T-helper 1 cell (primary cell): ENCODE measurements at regions not wholly inside any gene's neighbourhood (a gene's known extent, or its start where the extent isn't known, plus 50 kb on each side); places are given as distances from the start of the nearest gene placed in this dataset.
A peak's percentile ranks its signal among the peaks of the same experiment; 100 is the strongest.

Experiments
- DNase-seq, 5 donors: peaks; one replicate each; pipeline ENCODE4 v3.0.0-alpha.2; 2012 to 2020

GRCh38 chr5:103374473-103374963 lies 116.0 kb downstream of the MACIR start:
- no peak for DNase-seq

- DNase-seq = no peak
These were observed 115.3 kb downstream of the MACIR start for GRCh38 chr5:103373597-103374472.

DNA sequence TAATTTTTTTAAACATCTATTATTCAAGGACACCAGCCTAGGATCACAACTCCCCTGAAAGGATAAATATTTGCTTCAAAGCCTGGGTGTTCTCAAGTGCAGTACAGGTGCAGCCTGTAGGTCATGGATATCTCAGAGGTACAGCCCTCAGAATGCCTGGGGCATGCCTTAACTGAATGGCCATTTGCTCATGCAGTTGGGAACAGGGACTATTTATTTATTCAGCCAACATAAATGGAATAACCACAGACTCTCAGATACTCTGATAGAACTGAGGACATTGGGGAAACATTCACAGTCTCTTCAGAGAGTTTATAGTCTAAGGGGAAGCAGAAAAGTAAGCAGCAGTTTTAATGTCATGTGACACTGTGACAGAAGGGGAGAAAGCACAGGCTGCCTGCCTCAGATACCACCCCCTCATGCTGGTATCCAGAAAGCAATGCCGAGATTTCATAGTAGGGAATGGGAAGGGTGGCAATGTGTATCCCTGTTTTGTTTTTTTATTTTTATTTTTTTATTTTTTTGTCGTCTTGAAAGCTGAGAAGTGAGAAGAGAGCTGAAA lies 112.6 kb downstream of the MACIR start:
- DNase-seq = no peak

DNA sequence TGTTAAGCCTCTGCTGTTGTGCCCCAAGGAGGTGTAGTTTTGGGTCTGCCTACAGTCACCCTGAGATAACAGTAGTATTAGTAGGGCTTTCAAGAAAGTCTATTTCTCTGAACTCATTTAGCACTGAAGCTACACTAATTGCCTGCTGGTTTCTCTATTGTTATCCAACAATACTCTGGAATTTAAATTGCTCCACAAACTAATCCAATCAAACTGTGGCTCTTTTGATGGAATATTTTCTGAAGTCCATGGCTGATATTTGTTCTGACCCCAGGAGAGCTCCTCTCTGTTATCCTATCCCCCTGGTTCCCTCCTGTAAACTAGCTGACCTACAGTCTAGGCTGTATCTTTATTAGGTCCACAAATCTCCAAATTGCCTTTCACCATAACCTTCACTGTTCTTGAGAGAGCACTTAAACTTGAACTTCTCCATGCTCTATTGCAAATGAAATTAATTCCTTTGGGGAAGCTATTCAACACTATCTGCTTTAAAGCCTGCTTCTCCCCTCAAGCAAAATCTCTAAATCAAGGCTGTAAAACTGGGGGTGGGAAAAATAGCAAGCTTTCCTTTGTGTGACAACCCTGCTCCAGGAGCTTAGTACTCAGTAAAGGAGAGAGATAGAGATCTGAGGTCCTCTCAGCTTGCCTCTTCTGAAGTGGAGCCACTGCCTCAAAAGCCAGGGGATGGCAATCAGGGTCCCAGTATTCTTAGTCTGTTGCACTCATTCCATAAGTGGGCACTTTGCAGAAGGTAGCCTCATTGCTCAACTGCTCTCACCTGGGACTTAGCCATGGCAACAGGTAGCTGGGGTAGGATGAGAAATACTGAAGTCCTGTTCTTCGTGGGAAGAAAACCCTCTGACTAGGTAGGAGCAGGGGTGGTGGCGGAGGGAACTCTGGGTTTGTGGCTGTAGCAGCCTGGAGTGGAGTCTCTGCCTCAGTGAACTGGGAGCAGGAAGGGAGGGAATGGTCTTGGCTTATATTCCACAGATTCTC lies 110.9 kb downstream of the MACIR start:
- no peak for DNase-seq

DNA sequence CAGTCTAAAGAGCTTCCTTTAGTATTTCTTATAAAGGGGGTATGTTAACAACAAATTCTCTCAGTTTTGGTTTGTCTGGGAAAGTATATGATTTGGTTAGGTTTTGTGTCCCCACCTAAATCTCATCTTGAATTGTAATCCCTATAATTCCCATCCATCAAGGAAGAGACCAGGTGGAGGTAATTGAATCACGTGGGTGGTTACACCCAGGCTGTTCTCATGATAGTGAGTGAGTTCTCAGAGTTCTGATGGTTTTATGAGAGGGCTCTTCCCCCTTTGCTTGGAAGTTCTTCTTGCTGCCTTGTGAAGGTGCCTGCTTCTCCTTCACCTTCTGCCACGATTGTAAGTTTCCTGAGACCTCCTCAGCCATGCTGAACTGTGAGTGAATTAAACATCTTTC lies 109.1 kb downstream of the MACIR start:
- no peak for DNase-seq

DNA sequence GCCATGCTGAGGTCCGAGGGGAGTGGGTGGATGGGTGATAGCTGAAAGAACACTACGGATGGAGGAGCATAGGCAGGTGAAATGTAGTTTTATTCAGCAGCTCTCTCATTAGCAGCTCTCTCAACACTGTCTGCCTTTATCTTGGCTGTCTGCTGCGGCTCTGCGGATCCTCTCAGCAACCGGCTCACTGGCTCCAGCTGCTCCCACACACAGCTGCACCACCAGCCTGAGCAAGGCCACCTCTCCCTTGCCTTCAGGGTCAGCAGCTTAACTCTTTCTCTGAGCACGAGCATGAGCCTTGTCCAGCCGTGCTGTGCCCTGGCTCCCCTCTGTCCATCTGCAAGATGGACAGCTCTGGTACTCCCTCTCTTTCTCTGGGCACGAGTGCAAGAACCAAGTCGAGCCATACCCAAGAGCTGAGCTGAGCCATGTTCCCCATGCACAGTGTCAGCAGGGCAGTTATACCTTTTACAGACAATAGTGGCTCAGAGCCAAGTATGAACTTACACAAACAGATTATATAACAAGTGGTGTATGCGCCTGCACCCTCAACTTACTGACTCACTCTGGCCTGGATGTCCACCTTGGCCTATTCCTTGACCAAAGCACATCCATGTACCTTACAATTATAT lies 108.5 kb downstream of the MACIR start:
- no peak for DNase-seq

GRCh38 chr5:103364074-103364473 lies 105.5 kb downstream of the MACIR start:
- DNase-seq = no peak

DNA sequence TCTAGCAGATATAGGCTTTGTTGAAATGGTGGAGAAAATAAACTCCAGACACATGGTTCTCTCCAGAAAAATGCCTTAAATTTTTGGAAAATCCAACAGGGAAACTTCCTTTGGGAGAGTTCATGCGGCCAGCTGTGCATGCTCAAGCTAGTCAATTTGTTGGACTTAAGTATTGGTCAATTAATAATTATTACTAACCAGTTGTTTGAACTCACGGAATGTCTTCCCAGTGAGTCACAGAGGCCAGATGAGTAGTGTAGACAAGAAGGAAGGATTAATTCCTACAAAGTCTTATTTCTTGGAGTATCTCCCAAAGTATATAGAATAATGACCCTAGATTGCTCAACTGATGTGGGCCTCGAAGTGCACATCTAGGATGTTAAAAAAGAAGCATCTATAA lies 103.6 kb downstream of the MACIR start:
- DNase-seq = no peak

DNA sequence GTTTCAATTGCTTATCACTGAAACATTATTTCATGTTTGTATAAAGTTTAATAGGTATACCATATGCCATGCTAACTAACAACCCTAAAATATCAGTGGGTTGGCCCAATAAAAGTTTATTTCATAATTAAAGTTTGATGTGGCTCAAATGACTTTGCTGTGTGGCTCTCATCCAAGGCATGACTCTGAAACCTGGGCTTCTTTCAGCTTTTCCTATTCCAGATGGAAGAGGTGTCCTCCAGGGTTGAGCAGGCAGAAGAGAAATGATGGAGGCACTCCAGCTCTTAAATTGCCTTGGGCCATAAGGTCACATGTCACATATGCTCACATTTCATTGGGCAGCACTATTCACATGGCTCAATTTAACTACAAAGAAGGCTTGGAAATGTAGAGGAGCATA lies 101.9 kb downstream of the MACIR start:
- DNase-seq = no peak

- no peak for DNase-seq
These were observed 99.9 kb downstream of the MACIR start for GRCh38 chr5:103358305-103358995.

DNA sequence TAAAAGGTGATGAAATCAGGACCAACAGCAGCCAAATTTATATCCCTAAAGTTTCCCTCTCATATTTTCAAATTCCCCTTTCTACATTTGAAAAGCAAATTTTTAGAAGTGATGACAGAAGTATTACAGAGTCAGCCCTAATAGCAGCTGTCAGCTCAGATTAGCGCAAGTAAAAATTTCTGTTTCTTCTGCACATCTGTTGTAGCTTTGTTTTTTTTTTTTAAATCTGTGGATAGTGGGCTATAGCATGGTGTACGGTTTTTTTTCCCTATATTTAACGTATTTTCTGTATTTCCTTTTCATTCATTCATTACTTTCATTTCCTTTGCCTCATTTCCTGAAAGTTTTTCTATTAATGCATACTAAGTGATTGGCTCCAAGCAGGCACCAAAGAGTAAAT lies 99.1 kb downstream of the MACIR start:
- DNase-seq = no peak

- peak in 1 of 5 donors; percentile 40 for DNase-seq
These were observed 98.0 kb downstream of the MACIR start for GRCh38 chr5:103356350-103357091.

GRCh38 chr5:103355579-103355978 lies 97.0 kb downstream of the MACIR start:
- no peak for DNase-seq

DNA sequence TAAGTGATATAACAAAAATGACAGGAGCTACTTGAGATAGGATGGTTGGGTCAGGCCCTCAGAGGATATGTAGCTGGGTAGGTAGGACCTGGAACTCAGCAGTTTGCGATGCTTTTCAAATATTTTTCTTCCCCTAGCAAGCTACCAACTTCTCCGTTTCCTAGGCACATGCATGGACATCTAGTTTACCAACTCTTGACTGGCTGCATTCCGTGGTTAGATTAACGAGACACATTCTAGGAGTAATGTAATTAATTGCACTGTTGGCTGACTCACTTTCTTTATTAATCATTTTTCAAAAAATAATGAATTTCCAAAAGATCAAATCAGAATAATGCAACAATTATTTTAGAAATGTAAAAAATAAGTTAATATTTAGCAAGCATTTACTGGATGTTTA lies 95.9 kb downstream of the MACIR start:
- DNase-seq = no peak

- DNase-seq = no peak
These were observed 95.0 kb downstream of the MACIR start for GRCh38 chr5:103353581-103353980.

- no peak for DNase-seq
These were observed 89.3 kb downstream of the MACIR start for GRCh38 chr5:103347716-103348423.

- no peak for DNase-seq
These were observed 87.7 kb downstream of the MACIR start for GRCh38 chr5:103346162-103346748.

- no peak for DNase-seq
These were observed 86.9 kb downstream of the MACIR start for GRCh38 chr5:103345461-103345860.

DNA sequence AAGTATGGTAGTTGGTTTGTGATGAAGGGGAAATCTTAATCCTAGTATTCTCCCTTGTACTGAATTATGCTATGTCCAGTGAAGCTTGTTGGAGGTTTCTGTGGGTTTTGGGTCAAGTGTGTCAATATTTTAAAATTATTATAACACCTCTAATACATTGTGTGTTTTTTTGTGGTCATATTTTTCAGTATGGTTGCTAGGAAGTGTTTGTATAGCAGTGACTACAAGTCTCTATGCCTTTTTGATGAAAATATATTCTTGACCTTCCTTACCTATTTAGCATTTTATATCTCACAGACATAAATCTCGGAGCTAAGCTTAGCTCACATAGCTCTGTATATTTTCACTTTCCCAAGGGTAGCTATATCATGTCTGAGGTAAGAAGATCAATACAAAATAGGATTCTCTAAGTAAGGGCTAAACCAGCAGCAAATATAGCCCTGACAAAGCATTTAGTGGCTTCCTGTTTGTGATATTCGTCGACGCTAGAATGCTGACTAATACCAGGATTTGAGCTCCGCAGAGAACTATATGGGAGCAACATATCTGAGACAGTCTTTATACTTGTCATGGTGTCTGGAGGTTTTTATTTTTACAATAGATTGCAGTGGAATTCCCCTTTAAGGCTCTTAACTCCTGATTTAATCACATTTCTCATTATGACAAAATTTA lies 82.3 kb downstream of the MACIR start:
- DNase-seq = peak in 1 of 5 donors; percentile 86
